HCT116 (cell line): ENCODE measurements at regions not wholly inside any gene's neighbourhood (a gene's known extent, or its start where the extent isn't known, plus 50 kb on each side); places are given as distances from the start of the nearest gene placed in this dataset.

Experiments
- ATAC-seq: fragments of 200-7000 bp; cut with Tn5 transposase; 2 replicates; pipeline ENCODE4 v1.9.1; 2020; ENCODE audit warnings: mild to moderate bottlenecking, moderate library complexity
- BruUV-seq: library from RNA; stranded (reverse); fragments of 400-500 nt; replicated peaks from 2 replicates; lab custom pipeline; 2021; lab: Mats Ljungman, UMichigan
- CTCF ChIA-PET: fragments of 300-600 bp; sonication (Branson Sonifier 250); formaldehyde crosslinking; loops from one replicate; lab custom pipeline; 2021; ENCODE audit warnings: antibody characterized with exemption; lab: Charles Lee
- POLR2A ChIA-PET: fragments of 300-600, 350-600 bp; sonication (Branson Sonifier 250); formaldehyde crosslinking; loops from one replicate; lab custom pipeline; 2021; ENCODE audit warnings: antibody characterized with exemption; lab: Charles Lee
- RAD21 ChIA-PET, 2 experiments: fragments of 300-600 bp; sonication (Branson Sonifier 250); formaldehyde crosslinking; loops; one replicate each; lab custom pipeline; 2023; ENCODE audit warnings: low total read pairs in 2 of 2; ENCODE audit not compliant: uncharacterized antibody in 2 of 2, unreplicated experiment in 2 of 2, low non-redundant PET in 1 of 2; lab: Charles Lee
- DNase-seq: peaks from one replicate; pipeline ENCODE4 v3.0.0-alpha.2; 2010; ENCODE audit warnings: low read depth, low spot score
- H2AFZ ChIP-seq: fragments of 200-600 bp; shearing (Covaris generic), sonication (generic); 2 replicates; pipeline ENCODE4 v1.6.1; 2017; ENCODE audit warnings: low read depth, mixed run types, mixed read lengths, antibody characterized with exemption, low read length; ENCODE audit not compliant: poor library complexity, severe bottlenecking
- H3K27ac ChIP-seq: 2 replicates; pipeline ENCODE4 v1.5.1; 2012; ENCODE audit warnings: low read depth, low read length
- H3K27me3 ChIP-seq: fragments of 200-600 bp; sonication (generic); 2 replicates; pipeline ENCODE4 v1.6.1; 2016; ENCODE audit warnings: mixed run types, low read length, mixed read lengths; ENCODE audit not compliant: insufficient read depth
- H3K36me3 ChIP-seq, 2 experiments: fragments of 200-500 bp in 1 of 2; fragments of 200-600 bp in 1 of 2; sonication (Bioruptor generic) in 1 of 2; sonication (generic) in 1 of 2; 2 replicates each; pipeline versions ENCODE4 v1.5.1 to v1.6.1; 2014 to 2016; ENCODE audit warnings: low read length in 2 of 2, inconsistent platforms in 1 of 2, mixed read lengths in 1 of 2, mixed run types in 1 of 2; ENCODE audit not compliant: insufficient read depth in 2 of 2, control insufficient read depth in 1 of 2
- H3K4me1 ChIP-seq, 2 experiments: fragments of 200-600 bp in 1 of 2; sonication (generic) in 1 of 2; 2 replicates each; pipeline versions ENCODE4 v1.5.1 to v1.6.1; 2012 to 2017; ENCODE audit warnings: low read length in 2 of 2, inconsistent platforms in 1 of 2, mild to moderate bottlenecking in 1 of 2, mixed read lengths in 1 of 2, mixed run types in 1 of 2, moderate library complexity in 1 of 2; ENCODE audit not compliant: insufficient read depth in 2 of 2, control insufficient read depth in 1 of 2
- H3K4me2 ChIP-seq: fragments of 200-600 bp; sonication (generic); 2 replicates; pipeline ENCODE4 v1.6.1; 2017; ENCODE audit warnings: mixed run types, low read length, mixed read lengths
- H3K4me3 ChIP-seq, 2 experiments: fragments of 200-600 bp in 1 of 2; sonication (generic) in 1 of 2; replicated peaks in 1 of 2; 2 replicates each; pipeline ENCODE4 v1.5.1; 2011 to 2016; ENCODE audit warnings: low read length in 2 of 2, control low read depth in 1 of 2, low read depth in 1 of 2, mild to moderate bottlenecking in 1 of 2, mixed read lengths in 1 of 2, mixed run types in 1 of 2
- H3K79me2 ChIP-seq: fragments of 200-600 bp; sonication (generic); 2 replicates; pipeline ENCODE4 v1.6.1; 2017; ENCODE audit warnings: mild to moderate bottlenecking, mixed run types, low read length, moderate library complexity, mixed read lengths; ENCODE audit not compliant: insufficient read depth
- H3K9ac ChIP-seq: fragments of 200-600 bp; sonication (generic); 2 replicates; pipeline ENCODE4 v1.6.1; 2016; ENCODE audit warnings: low read length, mixed read lengths
- H3K9me2 ChIP-seq: fragments of 200-600 bp; sonication (generic), shearing (Covaris generic); 2 replicates; pipeline ENCODE4 v1.6.1; 2017; ENCODE audit warnings: mixed run types, mild to moderate bottlenecking, moderate library complexity; ENCODE audit not compliant: insufficient read depth
- H3K9me3 ChIP-seq, 2 experiments: fragments of 200-500 bp in 1 of 2; fragments of 200-600 bp in 1 of 2; sonication (Bioruptor generic) in 1 of 2; sonication (generic) in 1 of 2; 2 replicates each; pipeline ENCODE4 v1.6.1; 2014 to 2017; ENCODE audit warnings: low read length in 2 of 2, mixed read lengths in 2 of 2, inconsistent platforms in 1 of 2, low read depth in 1 of 2, mild to moderate bottlenecking in 1 of 2, mixed run types in 1 of 2, moderate library complexity in 1 of 2; ENCODE audit not compliant: control insufficient read depth in 1 of 2, insufficient read depth in 1 of 2
- H4K20me1 ChIP-seq: fragments of 200-600 bp; sonication (generic), shearing (Covaris generic); 2 replicates; pipeline ENCODE4 v1.6.1; 2017; ENCODE audit warnings: mixed run types, mild to moderate bottlenecking, moderate library complexity; ENCODE audit not compliant: insufficient read depth
- ATF3 ChIP-seq: IDR thresholded peaks from 2 replicates; pipeline ENCODE4 v1.6.1; 2012
- CBX3 ChIP-seq: IDR thresholded peaks from 2 replicates; pipeline ENCODE4 v1.6.1; 2012; ENCODE audit warnings: low read depth
- CEBPB ChIP-seq: IDR thresholded peaks from 2 replicates; pipeline ENCODE4 v1.6.1; 2012; ENCODE audit warnings: low read depth
- EGR1 ChIP-seq: IDR thresholded peaks from 2 replicates; pipeline ENCODE4 v1.6.1; 2012; ENCODE audit warnings: low read depth
- EZH2phosphoT487 ChIP-seq: fragments of 200-600 bp; IDR thresholded peaks from 2 replicates; pipeline ENCODE4 v1.6.1; 2018; ENCODE audit warnings: antibody characterized with exemption, borderline replicate concordance
- FOSL1 ChIP-seq: IDR thresholded peaks from 2 replicates; pipeline ENCODE4 v1.6.1; 2012; ENCODE audit warnings: low read depth
- JUND ChIP-seq: IDR thresholded peaks from 2 replicates; pipeline ENCODE4 v1.6.1; 2012
- POLR2A ChIP-seq: IDR thresholded peaks from 2 replicates; pipeline ENCODE4 v1.7.0; 2011; ENCODE audit warnings: borderline replicate concordance; ENCODE audit not compliant: insufficient read depth, insufficient read length; ENCODE audit errors: extremely low read depth
- POLR2AphosphoS5 ChIP-seq: IDR thresholded peaks from 2 replicates; pipeline ENCODE4 v1.6.1; 2011; ENCODE audit warnings: mild to moderate bottlenecking, low read depth, low read length, moderate library complexity
- RAD21 ChIP-seq: IDR thresholded peaks from 2 replicates; pipeline ENCODE4 v1.6.1; 2012; ENCODE audit warnings: low read depth, mild to moderate bottlenecking
- SIN3A ChIP-seq: IDR thresholded peaks from 2 replicates; pipeline ENCODE4 v1.6.1; 2012; ENCODE audit warnings: low read depth
- SP1 ChIP-seq: IDR thresholded peaks from 2 replicates; pipeline ENCODE4 v1.6.1; 2012; ENCODE audit warnings: low read depth
- YY1 ChIP-seq: IDR thresholded peaks from 2 replicates; pipeline ENCODE4 v1.6.1; 2011; ENCODE audit warnings: low read length, low read depth, moderate library complexity, mild to moderate bottlenecking; ENCODE audit not compliant: insufficient replicate concordance; ENCODE audit errors: extremely low read depth
- intact Hi-C: fragments of 100-400 bp; cut with micrococcal nuclease; formaldehyde crosslinking; loops from 2 replicates; pipeline ENCODE4 v1.10.0; 2022

GRCh38 chrX:15948318-15948660, 93.7 kb upstream of the AP1S2 start:
- no peak overlapping the region for H3K27ac ChIP-seq
- H3K9me2 ChIP-seq: no peaks in the 10 kb centered on the region
- no peak overlapping the region for H2AFZ ChIP-seq
- peaks cover 0 to 18% of the 10 kb centered on the region in 2 experiments; a peak in 2 of 4 replicates for H3K4me1 ChIP-seq
- H3K9ac ChIP-seq: no peak overlapping the region
- no peaks in the 10 kb centered on the region for H3K36me3 ChIP-seq
- ChIA-PET RAD21 (no interaction called here), POLR2A (no interaction called here), CTCF (no interaction called here)
- no peak for ATAC-seq
- no TSS peak for BruUV-seq
- no peaks in the 10 kb centered on the region for H3K27me3 ChIP-seq
- no peaks in the 10 kb centered on the region for H4K20me1 ChIP-seq
- no peak for TF ChIP-seq SP1
- TF ChIP-seq JUND: no peak
- TF ChIP-seq CEBPB: no peak
- no peak for TF ChIP-seq SIN3A
- TF ChIP-seq EZH2phosphoT487: no peak
- no peak for TF ChIP-seq EGR1
- no peak for TF ChIP-seq CBX3
- no peak for TF ChIP-seq YY1
- no peak for TF ChIP-seq RAD21
- no peak for TF ChIP-seq FOSL1
- TF ChIP-seq ATF3: no peak
- no peaks in the 10 kb centered on the region for H3K9me3 ChIP-seq
- no peak for DNase-seq
- peak overlapping the region; percentile 54; the same call in 1 of the 2 replicates for H3K4me2 ChIP-seq
- no peaks in the 10 kb centered on the region for H3K79me2 ChIP-seq
- intact Hi-C loops: no loop called here
- H3K4me3 ChIP-seq: no peak overlapping the region

- H3K36me3 ChIP-seq: no peaks in the 10 kb centered on the region
- no peak for DNase-seq
- H3K79me2 ChIP-seq: no peaks in the 10 kb centered on the region
- no peaks in the 10 kb centered on the region for H3K9me3 ChIP-seq
- peak overlapping the region; percentile 54 for H3K4me2 ChIP-seq
- ATAC-seq: peak; percentile 81
- no peak overlapping the region for H3K4me3 ChIP-seq
- TF ChIP-seq POLR2AphosphoS5: 0 out of 2 replicates have a peak, but pooled peaks have one; percentile 17
- no peak for TF ChIP-seq POLR2A
- peak overlapping the region; percentile 54 for H2AFZ ChIP-seq
- RAD21 ChIA-PET: no interaction called here
- no peaks in the 10 kb centered on the region for H4K20me1 ChIP-seq
- H3K9me2 ChIP-seq: no peaks in the 10 kb centered on the region
- no peak overlapping the region for H3K27ac ChIP-seq
- CTCF ChIA-PET: no interaction called here
- POLR2A ChIA-PET: no interaction called here
- H3K9ac ChIP-seq: no peak overlapping the region
- peaks cover 0 to 18% of the 10 kb centered on the region in 2 experiments; a peak in 2 of 4 replicates for H3K4me1 ChIP-seq
- H3K27me3 ChIP-seq: no peaks in the 10 kb centered on the region
- intact Hi-C loops: no loop called here
- no TSS peak for BruUV-seq
Measured at GRCh38 chrX:15947648-15948317, 93.2 kb upstream of the AP1S2 start.
